G401.6 (cell line): ENCODE measurements at regions not wholly inside any gene's neighbourhood (a gene's known extent, or its start where the extent isn't known, plus 50 kb on each side); places are given as distances from the start of the nearest gene placed in this dataset.

Experiments used
- FAIRE-seq: peaks from 2 replicates; lab custom pipeline; 2012; peaks lifted over from hg19 to GRCh38; lab: Jason Lieb, UNC

DNA sequence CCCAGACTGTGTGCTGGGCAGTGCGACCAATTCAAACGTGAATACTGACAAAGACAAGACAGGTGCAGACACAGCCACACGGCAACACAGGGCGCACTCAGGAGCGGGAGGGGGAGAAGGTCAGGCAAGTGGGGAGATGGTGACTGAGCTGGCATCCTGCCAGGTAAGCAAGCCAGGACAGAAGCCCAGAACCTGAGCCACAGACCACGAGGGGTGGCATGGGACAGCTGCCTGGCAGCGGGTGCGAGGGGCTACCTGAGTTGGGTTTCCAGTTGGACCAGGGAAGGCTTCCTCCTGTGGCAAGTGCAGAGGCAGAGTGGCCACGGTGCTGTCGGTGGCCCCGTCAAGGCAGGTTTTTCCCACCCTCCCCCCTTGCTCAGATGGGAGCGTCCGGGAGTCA lies 215.2 kb upstream of the ARID1B start:
- no peak for FAIRE-seq

DNA sequence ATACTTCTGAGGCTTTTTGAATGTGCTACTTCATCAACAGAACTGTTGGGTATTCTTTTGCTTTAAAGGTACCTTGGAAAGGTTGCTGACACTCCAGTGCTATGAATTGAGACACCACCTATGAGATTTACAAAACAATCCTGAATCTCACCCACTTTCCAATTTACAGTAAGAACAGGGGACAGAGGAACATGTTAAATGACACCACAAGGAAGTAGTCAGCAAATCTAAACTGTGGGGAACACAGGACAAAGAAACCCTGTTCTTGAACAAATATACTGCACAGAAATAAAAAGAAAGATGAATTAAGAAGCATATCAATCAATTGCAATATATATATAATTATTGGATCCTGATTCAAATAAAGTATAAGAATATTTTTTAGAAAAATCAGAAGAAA lies 216.7 kb upstream of the ARID1B start:
- no peak for FAIRE-seq

DNA sequence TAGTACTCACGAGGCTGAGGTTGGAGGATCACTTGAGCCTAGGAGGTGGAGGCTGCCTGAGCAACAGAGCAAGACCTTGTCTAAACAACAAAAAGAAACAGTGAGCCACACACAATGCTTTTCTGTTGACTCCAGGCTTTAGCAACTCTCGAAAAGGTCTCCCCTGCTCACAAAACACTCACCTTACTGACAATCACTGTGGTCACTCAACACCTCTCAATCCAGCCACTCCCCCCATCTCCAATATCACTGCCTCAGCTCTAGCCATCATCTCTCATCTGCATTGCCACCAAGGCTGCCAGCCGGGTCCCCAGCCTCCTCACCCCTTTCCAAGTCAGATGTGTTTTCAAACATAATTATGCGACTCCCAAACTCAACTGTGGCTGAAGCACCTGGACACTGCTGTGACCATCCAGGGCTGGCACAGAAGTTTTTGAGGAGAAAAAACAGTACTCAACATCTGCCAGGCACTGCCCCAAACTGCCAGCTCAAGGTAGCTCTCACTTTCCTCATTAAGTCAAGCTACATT lies 218.0 kb upstream of the ARID1B start:
- no peak for FAIRE-seq

DNA sequence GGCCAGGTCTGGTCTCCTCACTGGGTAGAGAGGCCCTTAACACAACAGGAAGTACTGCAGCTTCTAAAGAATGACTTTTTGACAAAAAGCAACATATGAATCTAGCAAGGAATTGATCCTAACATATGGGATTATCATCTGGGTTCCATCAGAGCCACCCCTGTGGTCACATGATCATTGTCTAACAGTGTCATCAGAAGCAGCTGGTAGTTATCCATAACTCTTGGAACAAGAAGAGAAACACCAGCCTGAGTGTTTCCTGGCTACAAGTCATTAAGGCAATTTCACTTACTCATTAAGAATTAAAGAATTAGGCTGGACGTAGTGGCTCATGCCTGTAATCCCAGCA lies 219.3 kb upstream of the ARID1B start:
- no peak for FAIRE-seq

DNA sequence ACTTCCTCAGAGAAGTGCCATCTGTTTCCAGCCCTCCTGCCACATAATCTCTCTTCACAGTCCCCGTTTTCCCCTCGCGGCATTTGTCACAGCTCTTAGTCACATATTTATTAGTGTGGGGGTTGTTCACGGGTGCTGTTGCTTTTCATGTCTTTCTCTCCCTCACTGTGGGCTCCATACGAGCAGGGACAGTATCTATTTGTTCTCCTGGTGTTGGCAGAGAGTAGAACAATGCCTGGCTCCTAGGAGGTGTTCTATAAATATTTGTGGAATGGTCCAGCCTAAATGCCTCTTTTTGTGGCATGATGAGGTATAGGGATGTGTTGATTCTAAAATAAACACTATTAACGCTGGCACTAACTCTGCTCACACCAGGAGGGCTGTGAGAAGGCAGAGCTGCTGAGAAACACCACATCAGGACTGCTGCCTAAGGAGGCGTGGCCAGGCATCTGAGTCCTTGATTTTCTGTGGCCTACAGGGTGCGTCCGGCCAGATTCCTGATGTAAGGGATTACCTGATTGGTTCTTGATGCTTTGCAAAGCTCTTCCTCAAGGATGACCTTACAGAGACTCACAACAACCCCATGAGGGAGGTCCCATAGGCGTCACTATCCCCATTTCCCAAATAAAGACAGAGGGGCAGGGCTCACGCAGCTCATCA lies 219.8 kb upstream of the ARID1B start:
- no peak for FAIRE-seq

DNA sequence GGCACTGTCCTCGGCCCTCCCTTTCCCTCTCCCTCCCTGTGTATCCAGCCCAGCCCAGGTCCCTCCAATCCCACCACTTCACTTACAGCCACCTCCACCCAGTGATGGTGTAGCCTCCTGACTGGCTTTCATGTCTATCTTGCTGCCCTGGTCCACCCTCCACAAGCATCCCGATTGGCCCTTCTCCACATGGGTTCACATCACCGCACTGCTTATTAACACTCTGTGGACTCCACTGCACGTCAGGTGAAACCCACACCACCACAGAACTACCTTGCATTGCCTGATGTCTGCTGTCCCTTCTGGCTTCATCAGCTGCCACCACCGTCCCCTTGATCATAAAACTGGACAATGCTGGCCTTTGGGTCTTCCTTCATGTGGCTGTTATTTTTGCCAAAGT lies 220.4 kb upstream of the ARID1B start:
- no peak for FAIRE-seq

DNA sequence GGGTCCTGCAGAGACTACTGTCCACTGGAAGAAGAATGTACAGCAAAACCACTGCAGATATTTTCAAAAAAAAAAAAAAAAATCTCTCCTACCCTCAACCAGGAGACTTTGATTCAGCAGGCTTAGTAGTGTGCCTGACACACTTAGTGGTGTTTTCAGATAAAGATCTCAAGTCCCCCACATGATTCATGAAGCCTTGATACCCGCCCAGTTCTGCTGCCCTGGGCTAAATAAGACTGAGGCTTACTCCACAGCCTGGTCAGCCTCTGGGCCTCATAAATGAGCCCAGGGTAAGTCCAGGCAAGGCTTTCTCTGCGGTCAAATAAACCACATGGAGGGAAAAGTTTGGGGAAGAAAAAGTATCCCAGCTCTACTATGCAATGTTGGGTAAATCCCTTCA lies 222.1 kb upstream of the ARID1B start:
- no peak for FAIRE-seq

DNA sequence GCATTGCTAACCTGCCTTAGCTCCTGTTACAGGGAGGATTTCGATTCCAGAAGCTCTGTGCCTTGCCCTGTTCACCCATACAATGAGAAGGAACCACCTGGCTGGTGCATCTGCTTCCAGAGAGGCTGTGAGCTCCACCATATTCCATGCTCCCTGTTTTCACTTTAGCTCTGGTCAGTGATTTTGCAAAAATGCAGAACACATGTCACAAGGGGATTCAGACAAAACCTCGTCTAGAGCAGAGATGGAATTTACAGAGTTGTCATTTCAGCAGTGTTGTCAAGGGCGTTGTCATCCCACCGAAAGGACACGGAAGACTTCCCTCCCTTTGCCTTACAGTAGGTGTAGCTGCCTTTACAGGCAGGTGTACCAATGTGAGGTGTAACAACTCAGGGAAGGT lies 223.0 kb upstream of the ARID1B start:
- FAIRE-seq, result no peak

DNA sequence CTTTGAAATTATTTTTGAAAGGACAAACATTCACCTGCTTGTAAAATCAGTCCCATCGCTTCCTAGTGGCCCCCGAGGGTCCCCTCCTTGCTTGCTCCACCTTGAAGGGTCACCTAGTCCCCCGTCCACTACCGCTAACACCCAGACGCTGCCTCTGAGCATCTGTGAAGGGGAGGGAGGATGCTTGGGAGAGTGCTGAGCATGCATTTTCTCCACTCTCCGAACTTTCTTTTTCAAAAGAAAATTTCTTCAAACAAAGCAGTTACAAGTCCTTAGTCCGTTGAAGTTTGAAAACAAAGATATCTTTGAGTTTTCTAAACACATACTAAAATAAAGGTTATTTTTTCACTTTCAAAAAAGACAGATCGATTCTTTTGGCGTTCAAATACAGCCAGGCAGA lies 224.3 kb upstream of the ARID1B start:
- FAIRE-seq, result no peak

DNA sequence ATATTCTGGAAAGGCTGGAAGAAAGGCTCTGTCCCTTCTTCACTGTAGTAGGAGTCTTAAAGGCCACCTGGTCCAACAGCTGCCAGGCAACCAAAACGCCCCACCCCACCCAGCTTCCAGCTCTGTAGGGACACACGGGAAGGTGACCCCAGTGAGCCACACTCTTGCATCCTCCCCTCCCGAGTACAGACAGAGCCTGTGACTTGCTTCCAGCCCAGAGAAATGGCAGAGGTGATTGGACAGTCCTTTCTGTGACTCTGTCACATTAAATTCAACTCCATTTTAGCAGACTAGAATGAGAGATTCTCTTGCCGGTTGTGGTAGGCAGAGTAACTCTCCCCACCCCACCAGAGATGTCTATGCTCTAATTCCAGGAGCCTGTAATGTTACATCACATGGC lies 226.2 kb upstream of the ARID1B start:
- FAIRE-seq, result no peak

DNA sequence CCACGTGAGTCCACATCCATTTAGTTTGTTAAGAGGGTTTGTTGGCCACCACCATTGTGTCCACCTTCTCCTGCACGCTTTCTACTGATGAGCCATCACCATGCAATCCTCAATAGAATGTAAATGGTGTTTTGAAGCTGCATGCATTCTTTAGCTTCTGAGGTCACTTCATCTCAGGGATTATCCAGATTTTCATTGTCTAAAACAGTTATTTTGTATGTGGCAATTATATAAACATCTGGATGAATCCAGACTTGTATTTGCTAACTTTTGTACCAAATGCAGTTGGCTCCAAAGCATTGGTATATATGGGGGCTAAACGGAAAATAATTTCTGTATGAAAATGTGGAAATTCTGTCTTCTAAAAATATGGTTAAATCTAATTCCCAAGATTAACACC lies 231.2 kb upstream of the ARID1B start:
- no peak for FAIRE-seq

DNA sequence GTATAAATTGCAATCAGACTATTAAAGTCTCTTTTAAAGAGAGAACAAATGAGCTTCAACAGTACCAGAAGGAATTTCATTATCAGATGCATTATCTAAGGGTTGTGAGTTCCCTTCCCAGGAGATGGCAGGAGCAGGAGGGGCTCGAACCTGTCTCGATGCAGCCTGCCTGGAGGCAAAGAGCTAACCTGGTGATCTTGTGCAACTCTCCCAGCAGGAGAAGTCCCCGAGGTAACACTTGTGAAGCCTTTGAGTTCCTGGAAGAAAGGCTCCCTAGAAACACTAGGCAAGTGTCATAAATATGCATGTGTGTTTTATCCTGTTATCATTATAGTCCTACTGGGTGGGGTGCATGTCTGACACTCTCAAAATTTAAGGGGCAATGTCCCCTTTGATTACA lies 232.2 kb upstream of the ARID1B start:
- no peak for FAIRE-seq

DNA sequence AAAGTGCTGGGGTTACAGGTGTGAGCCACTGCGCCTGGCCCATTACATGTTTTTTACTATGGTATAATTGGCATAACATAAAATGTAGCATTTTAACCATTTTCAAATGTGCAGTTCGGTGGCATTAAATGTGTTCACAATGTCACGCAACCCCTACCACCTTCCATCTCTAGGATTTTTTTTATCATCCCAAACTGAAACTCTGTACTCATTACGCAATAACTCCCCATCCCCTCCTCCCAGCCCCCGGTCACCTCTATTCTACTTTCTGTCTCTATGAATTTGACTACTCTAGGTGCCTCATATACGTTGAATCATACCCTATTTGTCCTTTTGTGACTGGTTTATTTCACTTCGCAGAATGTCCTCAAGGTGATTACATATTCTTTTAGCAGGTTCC lies 233.1 kb upstream of the ARID1B start:
- FAIRE-seq, result no peak

DNA sequence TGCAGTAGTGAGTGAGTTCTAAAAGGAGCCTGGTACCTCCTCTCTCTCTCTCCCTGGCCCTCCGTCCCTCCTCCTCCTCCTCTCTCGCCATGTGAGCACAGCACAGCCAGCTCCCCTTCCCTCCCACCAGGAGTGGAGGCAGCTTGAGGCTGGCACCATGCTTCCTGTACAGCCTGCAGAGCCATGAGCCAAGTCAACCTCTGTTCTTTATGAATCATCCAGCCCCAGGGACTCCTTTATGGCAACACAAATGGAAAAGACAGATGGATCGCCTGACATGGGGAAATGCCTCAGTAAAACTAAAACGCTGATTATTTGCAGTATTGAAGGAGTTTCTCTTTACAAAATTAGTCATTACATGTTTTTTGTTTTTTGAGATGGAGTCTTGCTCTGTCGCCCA lies 233.7 kb upstream of the ARID1B start:
- FAIRE-seq, result no peak

DNA sequence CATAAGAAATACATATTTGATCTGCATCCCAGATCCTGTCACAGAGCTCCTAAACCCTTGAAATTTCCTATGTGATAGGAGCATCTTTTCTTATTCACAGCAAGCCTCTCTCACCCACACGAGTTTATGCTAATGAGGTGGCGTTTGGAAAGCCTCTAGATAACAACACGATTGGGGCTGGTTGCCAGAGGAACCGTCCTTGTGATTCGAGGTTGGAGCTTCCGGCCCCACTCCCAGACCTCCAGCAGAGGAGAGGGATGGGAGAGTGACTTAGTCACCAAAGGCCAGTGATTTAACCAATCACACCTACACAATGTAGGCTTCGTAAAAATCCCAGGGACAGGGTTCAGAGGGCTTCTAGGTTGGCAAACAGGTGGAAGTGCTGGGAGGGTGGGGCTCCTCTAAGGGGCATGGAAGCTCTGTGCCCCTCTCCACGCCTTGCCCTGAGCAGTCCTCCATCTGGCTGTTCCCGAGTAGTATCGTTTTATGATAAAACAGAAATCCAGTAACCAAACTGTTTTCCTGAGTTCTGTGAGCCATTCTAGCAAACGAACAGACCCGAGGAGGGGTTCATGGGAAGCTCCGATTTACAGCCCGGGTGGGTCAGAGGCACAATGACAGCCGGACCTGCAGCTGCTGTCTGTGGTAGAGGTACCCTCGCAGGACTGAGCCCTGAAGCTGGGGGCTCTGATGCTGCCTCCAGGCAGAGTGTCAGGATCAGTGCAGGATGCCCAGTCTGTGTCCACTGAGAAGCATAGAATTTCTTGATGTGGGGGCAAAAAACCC lies 238.1 kb upstream of the ARID1B start:
- FAIRE-seq, result no peak

DNA sequence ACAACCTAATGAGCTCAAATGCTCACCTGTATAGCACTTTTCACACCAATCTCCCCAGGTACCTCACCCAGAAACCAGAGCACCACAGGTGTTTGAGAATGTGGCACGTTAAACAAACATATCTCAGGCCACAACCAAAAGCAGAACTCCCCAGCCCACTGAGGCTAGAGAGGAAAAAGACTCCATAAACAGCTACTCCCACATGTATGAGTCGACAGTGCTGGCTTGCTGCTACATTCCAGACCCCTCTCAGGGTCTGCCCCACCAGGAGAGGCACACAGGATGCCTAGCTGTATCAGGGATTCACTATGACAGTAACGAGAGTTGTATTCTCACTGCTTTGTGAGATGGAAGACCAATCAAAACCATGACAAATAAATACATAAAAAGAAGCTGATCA lies 242.6 kb upstream of the ARID1B start:
- no peak for FAIRE-seq

DNA sequence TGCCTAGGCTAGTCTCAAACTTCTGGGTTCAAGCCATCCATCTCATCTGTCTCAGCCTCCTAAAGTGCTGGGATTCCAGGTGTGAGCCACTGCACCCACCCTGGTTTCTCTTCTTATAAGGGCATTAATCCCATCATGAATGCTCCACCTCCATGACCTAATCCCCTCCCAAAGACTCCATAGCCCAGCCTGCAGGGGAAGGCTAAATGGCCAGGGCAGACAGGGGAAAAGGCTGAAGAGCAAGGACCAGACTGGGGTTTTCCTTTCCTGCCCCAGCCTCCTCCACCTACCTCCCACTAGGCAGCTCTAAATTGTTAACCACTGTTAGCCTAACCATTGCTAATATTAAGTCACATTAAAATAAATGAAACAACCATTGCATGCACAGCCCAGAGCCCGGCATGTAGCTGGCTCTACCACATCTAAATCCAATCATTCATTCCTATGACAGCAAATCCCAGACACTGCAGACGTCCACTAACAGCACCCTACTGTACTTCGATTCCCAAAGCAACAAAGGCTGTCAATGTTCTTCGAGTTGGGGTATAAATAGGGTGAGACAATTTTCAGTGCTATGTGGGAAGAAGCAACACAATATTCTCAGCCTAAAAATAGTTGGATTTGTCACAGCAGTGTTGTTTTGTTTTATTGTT lies 243.2 kb upstream of the ARID1B start:
- no peak for FAIRE-seq

DNA sequence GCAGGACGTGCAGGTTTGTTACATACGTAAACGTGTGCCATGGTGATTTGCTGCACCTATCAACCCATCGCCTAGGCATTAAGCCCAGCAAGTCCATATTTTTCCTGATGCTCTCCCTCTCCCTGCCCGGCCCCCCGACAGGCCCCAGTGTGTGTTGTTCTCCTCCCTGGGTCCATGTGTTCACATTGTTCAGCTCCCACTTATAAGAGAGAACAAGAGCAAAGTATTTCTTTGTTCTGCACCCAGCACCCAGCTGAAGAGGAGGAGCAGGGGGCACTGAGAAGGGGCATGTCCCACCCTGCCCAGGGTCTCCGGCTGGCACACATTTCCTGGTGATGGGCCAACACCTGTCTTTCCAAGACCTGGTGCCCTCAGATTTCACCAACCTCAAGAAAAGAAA lies 251.1 kb upstream of the ARID1B start:
- no peak for FAIRE-seq

DNA sequence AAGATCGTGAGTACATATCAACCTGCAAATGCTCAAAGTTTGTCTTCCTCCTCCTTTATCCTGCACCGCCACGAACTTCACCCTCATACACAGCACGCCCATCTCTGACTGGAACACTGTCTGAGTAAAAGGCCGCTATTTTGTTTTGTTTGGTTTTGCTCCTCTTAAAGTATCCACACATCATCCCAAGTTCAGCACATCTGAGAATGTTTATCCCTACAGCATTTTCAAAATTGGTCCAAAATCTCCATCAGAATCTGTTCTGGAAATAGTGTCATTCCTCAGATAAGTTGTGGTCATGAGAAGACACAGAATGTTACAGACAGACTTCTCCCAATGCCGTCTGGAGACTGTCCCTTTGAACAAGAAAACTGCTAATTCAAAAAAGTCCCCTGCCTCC lies 251.6 kb upstream of the ARID1B start:
- no peak for FAIRE-seq

DNA sequence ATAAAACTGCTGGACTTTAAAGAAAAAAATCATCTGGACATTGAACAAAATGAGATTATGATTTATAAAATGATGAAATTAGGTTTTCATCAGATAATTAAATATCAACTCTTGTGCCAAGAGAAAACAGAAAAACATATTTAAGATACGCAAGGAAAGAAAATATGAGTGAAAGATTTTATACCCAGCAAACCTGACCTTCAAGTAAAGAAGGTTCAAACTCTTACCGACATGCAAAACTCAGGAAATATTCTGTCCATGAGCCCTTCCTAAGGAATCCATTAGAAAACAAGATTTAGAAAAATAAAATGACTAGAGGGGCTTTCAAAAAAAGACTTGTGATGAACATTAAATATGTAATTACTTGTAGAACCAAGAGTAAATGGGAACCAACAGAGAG lies 257.2 kb upstream of the ARID1B start:
- no peak for FAIRE-seq

DNA sequence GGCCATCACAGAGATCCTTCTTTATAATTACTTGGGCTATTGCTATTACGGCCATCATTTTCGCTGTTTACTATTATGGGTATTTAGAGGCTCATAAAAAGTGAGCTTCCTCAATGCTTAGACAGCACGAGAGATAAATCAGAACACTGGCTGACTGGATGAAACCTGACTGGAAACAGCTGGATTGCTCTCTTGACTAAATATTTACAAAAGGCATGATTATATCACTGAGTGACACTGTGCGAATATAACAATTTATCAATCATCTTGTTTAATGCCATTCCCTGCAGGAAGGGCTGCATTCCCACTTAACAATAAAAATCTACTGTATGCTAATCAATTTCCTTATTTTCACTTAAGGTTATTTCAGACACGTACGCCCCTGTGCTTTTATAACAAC lies 260.1 kb upstream of the ARID1B start:
- no peak for FAIRE-seq

DNA sequence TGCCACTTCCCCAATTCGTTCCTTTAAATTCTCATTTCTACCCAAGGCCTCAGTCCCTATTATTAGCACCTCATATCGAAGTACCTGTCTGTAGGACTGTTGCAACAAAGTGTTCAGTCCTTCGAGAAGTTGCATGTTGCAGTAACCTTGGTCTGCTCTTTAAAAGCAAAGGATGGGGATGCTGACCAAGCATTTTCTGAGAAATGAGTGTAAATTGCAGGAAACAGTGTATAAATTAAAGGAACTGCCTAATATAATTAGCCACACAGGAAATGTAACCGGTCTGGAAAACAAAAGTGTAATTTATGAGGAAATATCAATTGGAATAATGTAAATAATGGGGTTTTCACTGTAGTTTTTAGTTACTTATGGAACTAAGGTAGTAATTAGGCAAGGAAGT lies 261.9 kb upstream of the ARID1B start:
- no peak for FAIRE-seq

DNA sequence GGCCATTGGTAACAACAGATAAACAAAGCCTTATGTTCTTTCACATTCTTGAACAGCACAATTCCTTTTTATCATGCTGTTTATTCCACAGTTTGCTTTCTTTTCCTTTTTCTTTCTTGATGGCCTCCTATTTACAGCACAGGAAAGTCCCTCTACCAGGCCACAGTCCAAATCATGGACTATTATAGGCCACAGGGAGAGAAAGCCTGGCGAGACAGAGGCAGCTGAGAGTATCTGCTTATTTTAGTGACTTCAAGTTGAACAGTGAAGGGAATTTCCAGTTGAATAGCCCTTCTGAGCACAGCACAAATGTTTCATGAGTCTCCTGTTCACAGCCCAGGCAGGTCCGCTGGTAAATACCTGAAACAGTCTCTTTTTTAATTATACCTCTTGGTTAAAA lies 263.7 kb upstream of the ARID1B start:
- no peak for FAIRE-seq

DNA sequence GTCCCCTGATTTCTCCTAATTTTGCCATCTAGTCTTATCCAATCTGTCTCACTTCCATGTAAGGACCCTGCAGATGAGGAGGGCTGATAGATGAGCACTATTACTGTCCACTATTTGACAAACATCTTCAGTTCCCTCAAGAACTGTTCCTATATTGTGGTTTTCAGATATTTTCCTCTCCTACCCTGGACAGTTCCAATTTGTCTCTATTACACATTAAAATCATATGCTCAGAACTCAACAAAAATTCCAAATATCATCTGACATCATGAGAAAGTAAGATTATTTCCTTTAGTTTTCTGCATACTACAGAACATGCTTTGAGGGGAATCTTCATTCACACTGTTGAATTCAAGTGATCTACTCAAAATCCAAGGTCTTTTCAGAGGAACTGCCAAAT lies 265.6 kb upstream of the ARID1B start:
- FAIRE-seq, result no peak
